ENCODE measurements at regions not wholly inside any gene's neighbourhood (a gene's known extent, or its start where the extent isn't known, plus 50 kb on each side); places are given as distances from the start of the nearest gene placed in this dataset.

GRCh38 chr12:20044846-20045245 is 323.5 kb upstream of the PDE3A start:
- Histone ChIP-seq H3K36me3 (ENCODE audit: control insufficient read depth in 4 of 4, insufficient read depth in 3 of 4, low read depth in 1 of 4, low read length in 3 of 4) (no peaks in the 10 kb centered on the region), H3K4me3 (ENCODE audit: low read depth in 1 of 3, low read length in 3 of 3) (no peak overlapping the region), H3K27me3 (ENCODE audit: control insufficient read depth in 4 of 4, insufficient read depth in 4 of 4, low read length in 3 of 4) (no peaks in the 10 kb centered on the region), H3K9ac (ENCODE audit: low read depth in 1 of 2, low read length in 2 of 2) (no peak overlapping the region), H3K4me1 (ENCODE audit: control insufficient read depth in 4 of 4, insufficient read depth in 4 of 4, low read length in 3 of 4) (no peaks in the 10 kb centered on the region), H3K9me3 (ENCODE audit: control insufficient read depth in 4 of 4, low read length in 3 of 4) (no peaks in the 10 kb centered on the region), H3K27ac (ENCODE audit: low read depth in 1 of 2, low read length in 2 of 2) (no peak overlapping the region)
- DNase-seq (ENCODE audit: low spot score), result no peak
- TF ChIP-seq GABPA (IDR thresholded peaks at IDR 0.05 in 1 of 2, conservative IDR thresholded peaks at IDR 0.05 in 1 of 2), result no peak
- WGBS, result 64% methylated on average over 3 of the region's 3 CpGs

- Histone ChIP-seq H3K9ac (ENCODE audit: low read depth in 1 of 2, low read length in 2 of 2) (no peak overlapping the region), H3K4me1 (ENCODE audit: control insufficient read depth in 4 of 4, insufficient read depth in 4 of 4, low read length in 3 of 4) (no peaks in the 10 kb centered on the region), H3K27me3 (ENCODE audit: control insufficient read depth in 4 of 4, insufficient read depth in 4 of 4, low read length in 3 of 4) (no peaks in the 10 kb centered on the region), H3K4me3 (ENCODE audit: low read depth in 1 of 3, low read length in 3 of 3) (no peak overlapping the region), H3K27ac (ENCODE audit: low read depth in 1 of 2, low read length in 2 of 2) (no peak overlapping the region), H3K9me3 (ENCODE audit: control insufficient read depth in 4 of 4, low read length in 3 of 4) (no peaks in the 10 kb centered on the region), H3K36me3 (ENCODE audit: control insufficient read depth in 4 of 4, insufficient read depth in 3 of 4, low read depth in 1 of 4, low read length in 3 of 4) (no peaks in the 10 kb centered on the region)
- WGBS, result 95% methylated on average over 3 of the region's 3 CpGs
- DNase-seq (ENCODE audit: low spot score), result no peak
- TF ChIP-seq GABPA (IDR thresholded peaks at IDR 0.05 in 1 of 2, conservative IDR thresholded peaks at IDR 0.05 in 1 of 2), result no peak
- TF ChIP-seq EGR1 (IDR thresholded peaks at IDR 0.05; ENCODE audit: low read depth in 2 of 2), result no peak
- no peak for TF ChIP-seq MAX (IDR thresholded peaks at IDR 0.05)
- TF ChIP-seq ZBTB33 (IDR thresholded peaks at IDR 0.05), result no peak
- no peak for TF ChIP-seq SP1 (IDR thresholded peaks at IDR 0.05)
- TF ChIP-seq RAD21 (IDR thresholded peaks at IDR 0.05), result no peak
- TF ChIP-seq TAF1 (conservative IDR thresholded peaks at IDR 0.05), result no peak
- TF ChIP-seq ATF3 (IDR thresholded peaks at IDR 0.05), result no peak
- TF ChIP-seq CTCF (IDR thresholded peaks at IDR 0.05; ENCODE audit: low read depth, low read length, missing input control), result no peak
- no peak for TF ChIP-seq JUND (IDR thresholded peaks at IDR 0.05)
- TF ChIP-seq NR2F2 (IDR thresholded peaks at IDR 0.05), result no peak
- no peak for TF ChIP-seq YY1 (IDR thresholded peaks at IDR 0.05)
- TF ChIP-seq RXRA (IDR thresholded peaks at IDR 0.05), result no peak
These were observed 320.4 kb upstream of the PDE3A start for GRCh38 chr12:20047901-20048300.

GRCh38 chr12:20050221-20050620 is 318.1 kb upstream of the PDE3A start:
- DNase-seq (ENCODE audit: low spot score), result no peak
- Histone ChIP-seq H3K4me3 (ENCODE audit: low read depth in 1 of 3, low read length in 3 of 3) (no peak overlapping the region), H3K9me3 (ENCODE audit: control insufficient read depth in 4 of 4, low read length in 3 of 4) (no peaks in the 10 kb centered on the region), H3K4me1 (ENCODE audit: control insufficient read depth in 4 of 4, insufficient read depth in 4 of 4, low read length in 3 of 4) (no peaks in the 10 kb centered on the region), H3K27ac (ENCODE audit: low read depth in 1 of 2, low read length in 2 of 2) (no peak overlapping the region), H3K9ac (ENCODE audit: low read depth in 1 of 2, low read length in 2 of 2) (no peak overlapping the region), H3K27me3 (ENCODE audit: control insufficient read depth in 4 of 4, insufficient read depth in 4 of 4, low read length in 3 of 4) (no peaks in the 10 kb centered on the region), H3K36me3 (ENCODE audit: control insufficient read depth in 4 of 4, insufficient read depth in 3 of 4, low read depth in 1 of 4, low read length in 3 of 4) (no peaks in the 10 kb centered on the region)
- WGBS, result 41% methylated on average over 3 of the region's 3 CpGs
- no peak for TF ChIP-seq SP1 (IDR thresholded peaks at IDR 0.05)
- TF ChIP-seq HNF4A (conservative IDR thresholded peaks at IDR 0.05), result peak in 1 of 2 donors; percentile 23
- TF ChIP-seq NR2F2 (IDR thresholded peaks at IDR 0.05), result no peak
- peak in 1 of 2 donors; percentile 21 for TF ChIP-seq RXRA (IDR thresholded peaks at IDR 0.05)
- TF ChIP-seq RAD21 (IDR thresholded peaks at IDR 0.05), result peak in 1 of 2 donors; percentile 16
- TF ChIP-seq JUND (IDR thresholded peaks at IDR 0.05), result no peak
- TF ChIP-seq MAX (IDR thresholded peaks at IDR 0.05), result no peak
- no peak for TF ChIP-seq ZBTB33 (IDR thresholded peaks at IDR 0.05)
- TF ChIP-seq TAF1 (conservative IDR thresholded peaks at IDR 0.05), result no peak
- TF ChIP-seq FOXA2 (IDR thresholded peaks at IDR 0.05), result no peak
- no peak for TF ChIP-seq YY1 (IDR thresholded peaks at IDR 0.05)
